ENCODE measurements at regions not wholly inside any gene's neighbourhood (a gene's known extent, or its start where the extent isn't known, plus 50 kb on each side); places are given as distances from the start of the nearest gene placed in this dataset.

- Histone ChIP-seq H3K4me3 (no peak overlapping the region), H3K4me2 (no peak overlapping the region), H3K9ac (no peak overlapping the region), H3K9me3 (replicated peaks in 1 of 11) (no peaks in the 10 kb centered on the region), H3K27ac (no peak overlapping the region), H3K27me3 (no peaks in the 10 kb centered on the region), H3K4me1 (no peaks in the 10 kb centered on the region), H4K20me1 (no peaks in the 10 kb centered on the region), H3K36me3 (no peaks in the 10 kb centered on the region)
- no peak for TF ChIP-seq Cebpa-rat (IDR thresholded peaks at IDR 0.05)
These were observed 110.0 kb upstream of the TENM4 start for GRCh38 chr11:79550809-79551208.

- Histone ChIP-seq H3K9ac (no peak overlapping the region), H3K36me3 (no peaks in the 10 kb centered on the region), H3K9me3 (replicated peaks in 1 of 11) (no peaks in the 10 kb centered on the region), H3K4me3 (no peak overlapping the region), H3K4me2 (no peak overlapping the region), H3K27me3 (no peaks in the 10 kb centered on the region), H3K27ac (no peak overlapping the region), H4K20me1 (no peaks in the 10 kb centered on the region), H3K4me1 (no peaks in the 10 kb centered on the region)
- no peak for TF ChIP-seq Cebpa-rat (IDR thresholded peaks at IDR 0.05)
These were observed 106.4 kb upstream of the TENM4 start for GRCh38 chr11:79547256-79547655.

GRCh38 chr11:79546351-79546750, 105.5 kb upstream of the TENM4 start:
- no peak overlapping the region for H3K4me3 ChIP-seq
- no peaks in the 10 kb centered on the region for H3K27me3 ChIP-seq
- no peak overlapping the region for H3K27ac ChIP-seq
- H3K36me3 ChIP-seq = no peaks in the 10 kb centered on the region
- no peak for TF ChIP-seq Cebpa-rat (IDR thresholded peaks at IDR 0.05)
- H3K4me1 ChIP-seq = no peaks in the 10 kb centered on the region
- no peak overlapping the region for H3K4me2 ChIP-seq
- H4K20me1 ChIP-seq = no peaks in the 10 kb centered on the region
- H3K9me3 ChIP-seq (replicated peaks in 1 of 11) = no peaks in the 10 kb centered on the region
- no peak overlapping the region for H3K9ac ChIP-seq

GRCh38 chr11:79544361-79544760, 103.5 kb upstream of the TENM4 start:
- TF ChIP-seq Cebpa-rat (IDR thresholded peaks at IDR 0.05) = no peak
- no peaks in the 10 kb centered on the region for H3K9me3 ChIP-seq (replicated peaks in 1 of 11)
- H3K9ac ChIP-seq = no peak overlapping the region
- no peak overlapping the region for H3K27ac ChIP-seq
- H3K27me3 ChIP-seq = no peaks in the 10 kb centered on the region
- no peaks in the 10 kb centered on the region for H4K20me1 ChIP-seq
- H3K4me3 ChIP-seq = no peak overlapping the region
- H3K4me1 ChIP-seq = no peaks in the 10 kb centered on the region; a peak in 1 of 20 replicates
- no peaks in the 10 kb centered on the region for H3K36me3 ChIP-seq
- H3K4me2 ChIP-seq = no peak overlapping the region

GRCh38 chr11:79543101-79543500, 102.3 kb upstream of the TENM4 start:
- no peak overlapping the region for H3K4me2 ChIP-seq
- no peak overlapping the region for H3K9ac ChIP-seq
- TF ChIP-seq Cebpa-rat (IDR thresholded peaks at IDR 0.05) = no peak
- no peaks in the 10 kb centered on the region for H3K27me3 ChIP-seq
- H3K4me1 ChIP-seq = peaks cover 0 to 11% (median 2%) of the 10 kb centered on the region in 10 experiments; a peak in 6 of 20 replicates
- H3K9me3 ChIP-seq (replicated peaks in 1 of 11) = no peaks in the 10 kb centered on the region
- no peaks in the 10 kb centered on the region for H3K36me3 ChIP-seq
- H3K4me3 ChIP-seq = no peak overlapping the region
- no peak overlapping the region for H3K27ac ChIP-seq
- no peaks in the 10 kb centered on the region for H4K20me1 ChIP-seq

- no peaks in the 10 kb centered on the region for H4K20me1 ChIP-seq
These were observed 100.6 kb upstream of the TENM4 start for GRCh38 chr11:79541466-79541865.

GRCh38 chr11:79538775-79539174, 97.9 kb upstream of the TENM4 start:
- Histone ChIP-seq H3K9me3 (replicated peaks in 1 of 11) (no peaks in the 10 kb centered on the region), H3K36me3 (no peaks in the 10 kb centered on the region), H3K4me3 (no peak overlapping the region), H3K27ac (no peak overlapping the region), H3K9ac (no peak overlapping the region), H3K4me2 (peak overlapping the region in 4 of 11 experiments; percentile 21 to 31 (median 26); a peak in 5 of 22 replicates), H3K4me1 (peaks cover 0 to 11% (median 2%) of the 10 kb centered on the region in 10 experiments; a peak in 6 of 20 replicates), H3K27me3 (no peaks in the 10 kb centered on the region), H4K20me1 (no peaks in the 10 kb centered on the region)
- no peak for TF ChIP-seq Cebpa-rat (IDR thresholded peaks at IDR 0.05)

More at GRCh38 chr11:79541466-79541865, 100.6 kb upstream of the TENM4 start:
- no peak for TF ChIP-seq Cebpa-rat (IDR thresholded peaks at IDR 0.05)
- H3K4me1 ChIP-seq = peaks cover 0 to 11% (median 2%) of the 10 kb centered on the region in 10 experiments; a peak in 6 of 20 replicates
- H3K27ac ChIP-seq = no peak overlapping the region
- H3K9ac ChIP-seq = no peak overlapping the region
- H3K36me3 ChIP-seq = no peaks in the 10 kb centered on the region
- H3K27me3 ChIP-seq = no peaks in the 10 kb centered on the region
- no peak overlapping the region for H3K4me2 ChIP-seq
- H3K4me3 ChIP-seq = no peak overlapping the region
- no peaks in the 10 kb centered on the region for H3K9me3 ChIP-seq (replicated peaks in 1 of 11)

- TF ChIP-seq Cebpa-rat (IDR thresholded peaks at IDR 0.05) = no peak
- H4K20me1 ChIP-seq = no peaks in the 10 kb centered on the region
- H3K27ac ChIP-seq = no peak overlapping the region
- no peak overlapping the region for H3K9ac ChIP-seq
- no peaks in the 10 kb centered on the region for H3K27me3 ChIP-seq
- H3K36me3 ChIP-seq = no peaks in the 10 kb centered on the region
- H3K9me3 ChIP-seq (replicated peaks in 1 of 11) = no peaks in the 10 kb centered on the region
- peaks cover 0 to 11% (median 2%) of the 10 kb centered on the region in 10 experiments; a peak in 6 of 20 replicates for H3K4me1 ChIP-seq
- H3K4me3 ChIP-seq = no peak overlapping the region
- no peak overlapping the region for H3K4me2 ChIP-seq
These were observed 95.5 kb upstream of the TENM4 start for GRCh38 chr11:79536155-79536917.

- H3K27me3 ChIP-seq = no peaks in the 10 kb centered on the region
- H4K20me1 ChIP-seq = no peaks in the 10 kb centered on the region
- no peak overlapping the region for H3K9ac ChIP-seq
- no peaks in the 10 kb centered on the region for H3K9me3 ChIP-seq (replicated peaks in 1 of 11)
- no peak for TF ChIP-seq Cebpa-rat (IDR thresholded peaks at IDR 0.05)
- no peaks in the 10 kb centered on the region for H3K36me3 ChIP-seq
- no peak overlapping the region for H3K4me3 ChIP-seq
- H3K4me1 ChIP-seq = peaks cover 0 to 11% (median 2%) of the 10 kb centered on the region in 10 experiments; a peak in 6 of 20 replicates
- H3K4me2 ChIP-seq = no peak overlapping the region
- no peak overlapping the region for H3K27ac ChIP-seq
These were observed 94.8 kb upstream of the TENM4 start for GRCh38 chr11:79535606-79536005.

GRCh38 chr11:79525257-79525656, 84.4 kb upstream of the TENM4 start:
- no peaks in the 10 kb centered on the region for H3K4me1 ChIP-seq
- H3K27me3 ChIP-seq = no peaks in the 10 kb centered on the region
- no peaks in the 10 kb centered on the region for H3K36me3 ChIP-seq
- TF ChIP-seq Cebpa-rat (IDR thresholded peaks at IDR 0.05) = no peak
- H3K27ac ChIP-seq = no peak overlapping the region
- no peak overlapping the region for H3K4me3 ChIP-seq
- H3K9ac ChIP-seq = no peak overlapping the region
- H4K20me1 ChIP-seq = no peaks in the 10 kb centered on the region
- H3K9me3 ChIP-seq (replicated peaks in 1 of 11) = peaks cover 0 to 9% (median 0%) of the 10 kb centered on the region in 11 experiments; a peak in 2 of 22 replicates
- H3K4me2 ChIP-seq = no peak overlapping the region

All from BLaER1 treated with 17β-estradiol and CSF1 and Interleukin-3, amounts not matched to agents 10 nM and 100 nM (cell line).